Activated naive CD4-positive, alpha-beta T cell treated with anti-CD3 and anti-CD28 coated beads, Interleukin-2, amount 50 U/mL, for 24 hours (primary cell): ENCODE measurements at regions not wholly inside any gene's neighbourhood (a gene's known extent, or its start where the extent isn't known, plus 50 kb on each side); places are given as distances from the start of the nearest gene placed in this dataset.
"Not testable (repeated sequence)": the region's sequence is repeated elsewhere in the genome, so short reads cannot be mapped to it uniquely, and the experiment has no call there.

Experiments
- H3K27ac Mint-ChIP-seq: one replicate; pipeline ENCODE4 v1.8.0; 2021; ENCODE audit warnings: mild to moderate bottlenecking, mixed read lengths
- H3K27me3 Mint-ChIP-seq: one replicate; pipeline ENCODE4 v1.8.0; 2021; ENCODE audit warnings: mixed read lengths
- H3K36me3 Mint-ChIP-seq: one replicate; pipeline ENCODE4 v1.8.0; 2021; ENCODE audit warnings: mixed read lengths
- H3K4me1 Mint-ChIP-seq: one replicate; pipeline ENCODE4 v1.8.0; 2021; ENCODE audit warnings: mixed read lengths
- H3K4me3 Mint-ChIP-seq: one replicate; pipeline ENCODE4 v1.8.0; 2021; ENCODE audit warnings: mild to moderate bottlenecking, mixed read lengths
- H3K9me3 Mint-ChIP-seq: one replicate; pipeline ENCODE4 v1.8.0; 2021; ENCODE audit warnings: mixed read lengths

DNA sequence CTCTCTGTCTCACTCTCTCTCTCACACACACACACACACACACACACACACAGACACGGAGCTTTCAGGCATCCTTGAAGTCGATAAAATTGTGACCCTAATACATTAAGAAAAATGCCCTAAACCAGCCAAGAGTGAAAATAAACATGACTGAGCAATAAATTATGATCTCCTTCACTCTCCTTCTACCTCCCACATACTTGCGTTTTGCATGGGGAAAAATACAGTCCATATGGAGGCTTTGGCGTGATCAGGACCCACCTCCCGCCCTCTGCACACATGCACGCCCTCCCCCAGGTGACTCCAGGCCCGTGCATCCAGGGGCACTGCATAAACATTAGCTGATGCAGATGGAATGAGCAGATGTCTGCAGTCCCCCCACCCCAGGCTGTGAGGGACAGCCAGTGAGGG is 114.2 kb upstream of the JARID2 start:
- Mint-ChIP-seq H3K36me3 (no peaks in the 10 kb centered on the region), H3K27ac (no peak overlapping the region), H3K27me3 (no peaks in the 10 kb centered on the region), H3K4me3 (no peak overlapping the region), H3K4me1 (peaks cover 5% of the 10 kb centered on the region), H3K9me3 (no peaks in the 10 kb centered on the region)

DNA sequence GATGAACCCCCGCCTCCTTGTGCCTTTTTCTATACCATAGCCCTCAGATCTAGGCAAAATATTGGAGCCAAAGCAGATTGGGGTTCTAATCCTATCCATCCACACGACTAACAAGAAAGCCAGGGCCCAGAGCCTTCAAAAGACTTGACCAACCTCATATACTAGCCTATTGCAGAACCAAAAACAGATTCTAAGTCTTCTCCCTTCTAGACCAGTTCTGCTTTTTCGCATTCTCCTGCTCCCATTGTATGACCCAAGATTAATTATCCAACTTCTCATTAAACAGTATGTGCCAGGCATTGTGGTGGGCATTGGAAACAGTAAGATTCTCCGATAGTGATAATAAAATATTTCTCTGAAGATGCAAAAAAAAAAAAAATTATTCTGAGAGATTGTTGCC is 113.7 kb upstream of the JARID2 start:
- Mint-ChIP-seq H3K27ac (no peak overlapping the region), H3K9me3 (no peaks in the 10 kb centered on the region), H3K27me3 (no peaks in the 10 kb centered on the region), H3K36me3 (no peaks in the 10 kb centered on the region), H3K4me1 (peaks cover 5% of the 10 kb centered on the region), H3K4me3 (no peak overlapping the region)

DNA sequence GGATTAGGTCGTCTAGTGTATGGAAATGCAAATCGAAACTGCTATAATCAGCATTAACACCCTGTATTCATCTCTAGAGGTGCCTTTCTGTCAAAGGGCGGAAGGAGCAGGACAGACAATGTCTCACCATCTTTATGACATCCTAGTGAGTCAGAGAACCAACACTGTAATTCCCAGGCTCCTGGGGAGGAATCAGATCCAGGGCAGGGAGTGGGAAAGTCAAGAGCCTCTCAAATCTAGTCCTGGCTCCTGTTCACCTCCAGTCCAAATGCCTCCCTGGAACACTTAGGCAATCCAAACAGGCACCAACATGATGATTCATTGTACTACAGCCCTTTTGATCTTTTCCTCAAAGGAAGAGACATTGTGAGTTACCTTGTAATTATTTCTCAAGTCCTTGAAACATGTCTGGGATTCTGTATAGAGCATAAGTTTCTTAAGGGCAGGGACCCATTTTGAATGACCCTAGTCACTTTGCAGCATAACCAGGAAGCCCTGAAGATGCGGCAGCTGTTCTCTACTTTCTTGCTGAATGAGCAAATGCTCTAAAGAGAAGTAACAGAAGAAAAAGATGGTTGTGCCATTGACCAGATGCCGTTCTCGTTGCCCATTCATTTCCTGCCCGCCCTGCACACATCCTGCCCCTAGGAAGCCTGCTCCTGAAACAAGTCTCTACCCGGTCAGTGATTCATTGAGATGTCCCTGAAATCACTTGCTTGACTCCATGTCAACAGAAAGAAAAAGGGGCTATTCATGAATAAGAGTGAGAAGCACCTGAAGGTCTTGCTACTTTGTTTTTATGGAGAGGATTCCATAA is 112.8 kb upstream of the JARID2 start:
- H3K9me3 Mint-ChIP-seq, result no peaks in the 10 kb centered on the region
- H3K27me3 Mint-ChIP-seq, result no peaks in the 10 kb centered on the region
- no peaks in the 10 kb centered on the region for H3K36me3 Mint-ChIP-seq
- peaks cover 5% of the 10 kb centered on the region for H3K4me1 Mint-ChIP-seq
- no peak overlapping the region for H3K4me3 Mint-ChIP-seq
- no peak overlapping the region for H3K27ac Mint-ChIP-seq

DNA sequence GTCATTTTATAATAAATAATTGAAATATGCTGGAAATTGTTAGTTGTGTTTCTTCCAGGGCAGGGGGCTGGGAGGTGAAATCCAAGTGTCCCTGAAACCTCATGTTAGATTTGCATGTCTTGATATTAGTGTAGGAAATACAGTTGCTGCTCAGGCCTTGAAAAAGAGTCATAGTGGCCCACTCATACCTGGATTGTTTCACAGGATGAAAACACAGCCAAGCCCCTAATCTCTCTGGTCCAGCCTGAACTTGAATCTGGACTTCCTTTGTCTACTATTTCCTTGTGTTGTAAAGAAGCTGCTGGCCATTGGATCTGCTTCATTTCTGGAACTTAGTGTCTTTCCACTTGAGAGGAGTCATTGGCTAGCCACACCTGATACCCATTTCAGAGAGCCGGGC is 108.8 kb upstream of the JARID2 start:
- Mint-ChIP-seq H3K9me3 (no peaks in the 10 kb centered on the region), H3K4me1 (no peaks in the 10 kb centered on the region), H3K36me3 (no peaks in the 10 kb centered on the region), H3K4me3 (no peak overlapping the region), H3K27ac (no peak overlapping the region), H3K27me3 (no peaks in the 10 kb centered on the region)

DNA sequence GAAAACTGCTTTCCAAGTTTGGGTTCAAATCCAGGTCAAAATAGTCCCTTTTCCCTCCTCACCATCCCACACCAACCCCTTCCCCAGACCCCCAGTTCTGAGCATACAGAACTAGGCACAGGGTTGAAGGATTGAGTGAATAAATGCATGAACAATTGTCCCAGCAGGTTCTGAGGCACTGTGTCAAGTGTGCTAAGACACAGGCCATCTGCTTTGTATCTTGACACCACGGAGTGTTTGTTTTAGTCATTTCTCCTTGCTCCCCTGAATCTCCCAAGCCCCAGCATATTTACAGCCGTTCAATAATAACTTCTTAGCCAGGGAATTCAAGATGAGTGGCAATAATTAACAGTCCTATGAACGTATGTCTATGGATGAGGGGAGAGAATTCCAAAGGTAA is 102.8 kb upstream of the JARID2 start:
- Mint-ChIP-seq H3K36me3 (no peaks in the 10 kb centered on the region), H3K9me3 (no peaks in the 10 kb centered on the region), H3K27ac (no peak overlapping the region), H3K4me1 (no peaks in the 10 kb centered on the region), H3K4me3 (no peak overlapping the region), H3K27me3 (no peaks in the 10 kb centered on the region)

DNA sequence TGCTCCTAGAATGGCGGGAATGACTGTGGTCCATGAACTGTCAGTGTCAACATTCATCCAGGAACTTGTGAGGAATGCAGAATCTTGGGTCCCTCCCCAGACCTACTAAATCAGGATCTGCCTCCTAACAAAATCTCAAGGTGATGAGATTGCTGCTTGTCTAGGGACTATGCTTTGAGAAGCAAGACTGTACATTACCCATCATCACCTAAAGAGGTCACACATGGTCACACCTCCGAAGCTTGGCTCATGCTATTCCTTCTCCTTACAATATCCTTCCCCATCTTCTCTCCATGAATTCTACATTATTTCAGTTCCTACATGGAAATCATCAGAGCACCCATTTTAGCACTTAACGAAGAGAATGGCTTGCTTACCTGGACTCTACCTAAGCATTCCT is 102.3 kb upstream of the JARID2 start:
- Mint-ChIP-seq H3K4me3 (no peak overlapping the region), H3K9me3 (no peaks in the 10 kb centered on the region), H3K4me1 (no peaks in the 10 kb centered on the region), H3K36me3 (no peaks in the 10 kb centered on the region), H3K27me3 (no peaks in the 10 kb centered on the region), H3K27ac (no peak overlapping the region)

DNA sequence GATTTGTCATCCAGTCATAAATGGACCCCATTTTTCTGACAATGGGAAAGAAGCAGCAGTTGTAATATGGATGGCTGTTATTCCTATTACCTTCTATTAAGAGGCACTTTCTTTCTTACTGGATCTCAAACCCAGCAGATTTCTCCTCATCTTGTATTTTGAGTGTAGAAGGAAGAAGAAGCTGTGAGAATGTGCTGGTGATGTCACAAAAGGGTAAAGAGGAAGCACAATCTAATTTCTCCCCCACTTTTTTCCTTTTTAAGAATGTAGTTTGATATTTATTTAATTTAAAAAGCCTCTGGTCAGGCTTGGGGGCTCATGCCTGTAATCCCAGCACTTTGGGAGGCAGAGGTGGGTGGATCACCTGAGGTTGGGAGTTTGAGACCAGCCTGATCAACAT is 100.0 kb upstream of the JARID2 start:
- H3K36me3 Mint-ChIP-seq, result no peaks in the 10 kb centered on the region
- no peak overlapping the region for H3K4me3 Mint-ChIP-seq
- H3K4me1 Mint-ChIP-seq, result no peaks in the 10 kb centered on the region
- no peak overlapping the region for H3K27ac Mint-ChIP-seq
- H3K9me3 Mint-ChIP-seq, result no peaks in the 10 kb centered on the region
- peaks cover 1% of the 10 kb centered on the region for H3K27me3 Mint-ChIP-seq

DNA sequence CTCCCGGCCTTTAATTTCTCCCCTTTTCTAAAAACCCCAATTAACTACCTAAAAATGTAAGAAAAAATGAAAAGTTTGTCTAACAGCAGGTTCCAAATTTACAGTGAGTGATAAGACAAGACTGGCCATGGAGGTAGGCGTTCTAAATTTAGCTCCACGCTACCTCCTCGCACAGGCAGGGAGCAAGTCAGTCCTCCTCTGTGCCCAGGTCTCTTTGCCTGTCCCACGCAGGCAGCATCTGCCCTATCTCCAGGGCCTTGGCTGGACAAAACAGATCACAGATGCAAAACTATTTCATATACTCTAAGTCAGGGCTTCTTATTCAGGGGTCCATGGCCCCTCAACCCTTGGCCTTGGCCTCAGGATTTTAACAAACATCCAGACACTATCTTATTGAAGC is 98.0 kb upstream of the JARID2 start:
- no peaks in the 10 kb centered on the region for H3K36me3 Mint-ChIP-seq
- peaks cover 1% of the 10 kb centered on the region for H3K27me3 Mint-ChIP-seq
- no peaks in the 10 kb centered on the region for H3K4me1 Mint-ChIP-seq
- H3K9me3 Mint-ChIP-seq, result no peaks in the 10 kb centered on the region
- H3K27ac Mint-ChIP-seq, result no peak overlapping the region
- no peak overlapping the region for H3K4me3 Mint-ChIP-seq

DNA sequence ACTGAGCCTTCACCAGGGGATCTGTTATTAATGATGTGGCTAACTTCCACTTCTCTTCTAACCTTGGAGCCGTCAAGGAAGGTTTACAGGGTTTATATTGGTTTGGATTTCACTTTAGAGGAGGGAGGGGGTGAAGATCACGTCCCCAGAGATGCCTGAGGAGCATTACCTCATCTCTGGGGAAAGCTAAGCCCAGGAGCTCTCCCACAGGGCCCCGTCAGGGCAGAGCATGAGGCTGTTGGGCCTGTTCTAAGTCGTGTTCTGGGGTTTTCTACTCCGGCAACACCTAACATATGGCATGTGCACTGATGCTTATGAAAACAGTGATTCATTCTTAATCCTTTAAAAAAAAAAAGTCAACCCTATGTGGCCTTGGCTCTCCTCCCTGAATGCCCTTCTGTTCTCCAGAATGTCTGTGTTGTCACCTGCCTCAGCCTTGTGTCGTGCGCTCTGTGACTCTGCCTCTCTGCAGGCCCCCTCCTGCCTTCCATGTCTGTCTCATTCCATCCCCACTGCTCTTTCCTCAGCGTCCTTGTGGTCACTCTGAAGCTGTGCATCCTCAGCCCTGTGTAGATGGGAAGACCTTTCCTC is 97.4 kb upstream of the JARID2 start:
- Mint-ChIP-seq H3K27ac (no peak overlapping the region), H3K4me3 (no peak overlapping the region), H3K27me3 (peaks cover 1% of the 10 kb centered on the region), H3K36me3 (no peaks in the 10 kb centered on the region), H3K9me3 (no peaks in the 10 kb centered on the region), H3K4me1 (no peaks in the 10 kb centered on the region)

DNA sequence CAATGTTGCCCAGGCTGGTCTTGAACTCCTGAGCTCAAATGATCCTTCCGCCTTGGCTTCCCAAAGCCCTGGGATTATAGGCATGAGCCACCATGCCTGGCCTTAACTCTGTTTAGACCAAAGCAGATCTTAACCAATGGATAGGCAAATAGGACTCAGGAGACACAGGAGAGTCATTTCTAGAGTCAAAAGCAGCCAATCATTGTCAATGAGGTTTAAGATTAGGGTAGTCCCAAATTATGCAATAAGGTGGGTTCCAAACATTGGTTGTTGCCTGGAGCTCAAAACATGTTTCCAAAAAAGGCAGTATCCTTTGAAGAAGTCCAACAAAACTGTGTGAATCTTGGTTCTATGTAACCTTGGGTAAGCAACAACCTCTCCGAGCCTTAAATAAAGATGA is 95.7 kb upstream of the JARID2 start:
- no peak overlapping the region for H3K4me3 Mint-ChIP-seq
- peaks cover 1% of the 10 kb centered on the region for H3K27me3 Mint-ChIP-seq
- H3K36me3 Mint-ChIP-seq, result no peaks in the 10 kb centered on the region
- H3K4me1 Mint-ChIP-seq, result no peaks in the 10 kb centered on the region
- no peak overlapping the region for H3K27ac Mint-ChIP-seq
- no peaks in the 10 kb centered on the region for H3K9me3 Mint-ChIP-seq

DNA sequence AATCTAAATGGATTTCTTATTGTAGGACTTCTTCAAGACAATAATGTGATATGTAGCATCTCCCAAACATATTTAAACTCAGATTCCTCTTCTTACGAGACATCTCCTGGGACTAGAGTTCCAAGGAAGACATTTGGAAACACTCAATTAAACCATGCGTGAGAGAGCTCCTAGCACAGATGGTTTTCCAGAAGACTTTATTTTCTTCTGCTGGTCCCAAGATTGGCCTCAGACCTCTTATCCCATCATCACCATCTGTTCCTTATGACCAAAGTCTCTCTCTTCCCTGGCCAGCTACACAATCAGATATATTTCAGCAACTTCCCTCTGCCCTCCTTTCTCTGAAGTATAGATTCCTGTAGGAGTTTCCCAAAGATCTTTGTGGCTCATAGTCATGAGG is 93.2 kb upstream of the JARID2 start:
- peak overlapping the region; percentile 2 for H3K27ac Mint-ChIP-seq
- no peak overlapping the region for H3K4me3 Mint-ChIP-seq

DNA sequence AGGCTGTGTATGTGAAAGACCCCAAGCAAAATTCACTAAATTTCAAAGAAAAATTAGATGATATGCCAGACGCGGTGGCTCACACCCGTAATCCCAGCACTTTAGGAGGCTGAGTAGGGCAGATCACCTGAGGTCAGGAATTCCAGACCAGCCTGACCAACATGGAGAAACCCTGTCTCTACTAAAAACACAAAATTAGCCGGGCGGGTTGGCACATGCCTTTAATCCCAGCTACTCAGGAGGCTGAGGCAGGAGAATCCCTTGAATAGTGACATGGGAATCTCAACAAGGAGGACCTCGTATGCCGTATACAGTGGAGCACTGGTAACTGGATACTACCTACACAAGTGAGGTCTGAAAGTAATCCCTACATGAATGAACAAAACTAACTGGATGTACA is 92.7 kb upstream of the JARID2 start:
- H3K4me3 Mint-ChIP-seq, result no peak overlapping the region
- no peaks in the 10 kb centered on the region for H3K9me3 Mint-ChIP-seq
- no peak overlapping the region for H3K27ac Mint-ChIP-seq
- H3K4me1 Mint-ChIP-seq, result no peaks in the 10 kb centered on the region
- peaks cover 1% of the 10 kb centered on the region for H3K27me3 Mint-ChIP-seq
- H3K36me3 Mint-ChIP-seq, result no peaks in the 10 kb centered on the region

More for the DNA sequence above, 93.2 kb upstream of the JARID2 start:
- H3K36me3 Mint-ChIP-seq, result no peaks in the 10 kb centered on the region
- H3K4me1 Mint-ChIP-seq, result no peaks in the 10 kb centered on the region
- H3K27me3 Mint-ChIP-seq, result peaks cover 1% of the 10 kb centered on the region
- no peaks in the 10 kb centered on the region for H3K9me3 Mint-ChIP-seq

DNA sequence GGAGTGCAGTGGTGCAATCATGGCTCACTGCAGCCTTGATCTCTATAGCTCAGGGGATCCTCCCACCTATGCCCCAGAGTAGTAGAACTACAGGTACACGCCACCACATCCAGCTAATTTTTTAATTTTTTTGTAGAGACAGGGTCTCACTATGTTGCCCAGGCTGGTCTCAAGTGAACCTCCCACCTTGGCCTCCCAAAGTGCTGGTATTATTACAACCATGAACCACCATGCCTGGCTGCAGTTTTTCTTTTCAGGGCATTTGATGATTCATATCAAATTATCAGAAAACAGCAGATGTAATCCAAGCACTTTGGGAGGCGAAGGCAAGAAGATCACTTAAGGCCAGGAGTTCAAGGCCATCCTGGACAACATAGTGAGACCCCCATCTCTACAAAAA is 88.4 kb upstream of the JARID2 start:
- no peaks in the 10 kb centered on the region for H3K36me3 Mint-ChIP-seq
- H3K27me3 Mint-ChIP-seq, result no peaks in the 10 kb centered on the region
- H3K4me1 Mint-ChIP-seq, result no peaks in the 10 kb centered on the region
- H3K4me3 Mint-ChIP-seq, result no peak overlapping the region
- H3K27ac Mint-ChIP-seq, result no peak overlapping the region
- H3K9me3 Mint-ChIP-seq, result no peaks in the 10 kb centered on the region

DNA sequence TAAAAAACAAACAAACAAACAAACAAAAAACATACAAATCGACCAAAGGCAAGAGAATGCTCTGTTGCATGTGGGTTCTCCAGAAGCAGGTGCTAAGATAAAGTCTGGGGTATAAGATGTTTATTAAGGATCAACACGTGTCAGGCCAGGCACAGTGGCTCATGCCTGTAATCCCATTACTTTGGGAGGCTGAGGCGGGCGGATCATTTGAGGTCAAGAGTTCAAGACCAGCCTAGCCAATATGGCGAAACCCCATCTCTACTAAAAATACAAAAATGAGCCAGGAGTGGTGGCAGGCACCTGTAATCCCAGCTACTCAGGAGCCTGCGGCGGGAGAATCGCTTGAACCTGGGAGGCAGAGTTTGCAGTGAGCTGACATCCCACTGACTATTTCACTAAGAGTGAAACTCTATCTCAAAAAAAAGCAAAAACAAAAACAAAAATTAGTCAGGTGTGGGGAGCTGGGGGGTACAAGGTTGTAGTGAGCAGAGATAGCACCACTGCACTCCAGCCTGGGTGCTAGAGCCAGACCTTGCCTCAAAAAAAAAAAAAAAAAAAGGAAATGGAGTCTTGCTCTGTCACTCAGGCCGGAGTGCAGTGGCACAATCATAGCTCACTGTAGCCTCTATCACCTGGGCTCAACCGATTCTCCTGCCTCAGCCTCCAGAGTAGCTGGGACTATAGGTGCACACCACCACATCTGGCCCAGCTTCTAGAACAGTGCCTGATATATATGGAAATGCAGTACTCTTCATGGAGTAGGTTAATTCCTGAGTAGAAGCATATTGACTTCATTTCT is 86.8 kb upstream of the JARID2 start:
- Mint-ChIP-seq H3K27me3 (no peaks in the 10 kb centered on the region), H3K4me1 (no peaks in the 10 kb centered on the region), H3K27ac (no peak overlapping the region), H3K36me3 (no peaks in the 10 kb centered on the region), H3K4me3 (no peak overlapping the region), H3K9me3 (no peaks in the 10 kb centered on the region)

DNA sequence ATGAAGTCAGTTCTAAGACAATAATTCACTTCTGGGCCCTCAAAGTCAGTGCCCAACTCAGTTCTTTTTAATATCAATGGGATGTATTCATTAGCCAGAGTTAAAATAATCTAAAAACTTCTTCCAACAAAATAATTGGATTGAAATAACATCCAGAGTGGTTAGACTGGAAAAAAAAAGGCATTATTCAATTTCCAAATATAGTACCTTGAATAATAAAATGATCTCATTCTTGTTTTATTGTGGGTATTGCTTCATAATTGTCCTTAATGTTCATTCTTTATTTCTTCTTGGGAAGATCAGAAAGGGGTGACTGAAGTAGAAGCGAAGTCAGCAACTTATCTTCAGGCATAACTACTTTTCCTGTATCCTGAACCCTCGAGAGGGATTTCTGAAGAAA is 85.1 kb upstream of the JARID2 start:
- H3K36me3 Mint-ChIP-seq, result no peaks in the 10 kb centered on the region
- H3K9me3 Mint-ChIP-seq, result no peaks in the 10 kb centered on the region
- H3K27me3 Mint-ChIP-seq, result no peaks in the 10 kb centered on the region
- H3K4me1 Mint-ChIP-seq, result no peaks in the 10 kb centered on the region
- no peak overlapping the region for H3K27ac Mint-ChIP-seq
- H3K4me3 Mint-ChIP-seq, result no peak overlapping the region

DNA sequence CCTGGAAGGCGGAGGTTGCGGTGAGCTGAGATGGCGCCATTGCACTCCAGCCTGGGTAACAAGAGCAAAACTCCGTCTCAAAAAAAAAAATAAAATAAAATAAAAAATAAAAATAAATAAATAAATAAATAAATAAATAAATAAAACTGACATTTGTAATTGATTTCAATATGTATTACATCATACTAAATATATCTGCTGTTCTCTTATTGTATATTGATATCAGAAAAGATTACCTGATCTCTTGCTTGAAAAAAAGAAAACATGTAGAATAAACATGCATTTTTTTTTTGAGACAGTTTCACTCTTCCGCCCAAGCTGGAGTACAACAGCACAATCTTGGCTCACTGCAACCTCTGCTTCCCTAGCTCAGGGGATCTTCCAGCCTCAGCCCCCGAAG is 81.0 kb upstream of the JARID2 start:
- not testable (repeated sequence) for H3K9me3 Mint-ChIP-seq, H3K4me1 Mint-ChIP-seq, H3K4me3 Mint-ChIP-seq, H3K27ac Mint-ChIP-seq, H3K36me3 Mint-ChIP-seq, H3K27me3 Mint-ChIP-seq
